ENCODE measurements at regions not wholly inside any gene's neighbourhood (a gene's known extent, or its start where the extent isn't known, plus 50 kb on each side); places are given as distances from the start of the nearest gene placed in this dataset.
"Not testable (repeated sequence)": the region's sequence is repeated elsewhere in the genome, so short reads cannot be mapped to it uniquely, and the experiment has no call there.

- TF ChIP-seq POLR2A (IDR thresholded peaks at IDR 0.05; ENCODE audit: low read length); GATA1 (IDR thresholded peaks at IDR 0.05; ENCODE audit: low read depth, low read length): not testable (repeated sequence)
Observed at GRCh38 chr12:9481289-9481688, 126.4 kb downstream of the KLRB1 start.

All from erythroblast (primary cell).